ENCODE measurements at regions not wholly inside any gene's neighbourhood (a gene's known extent, or its start where the extent isn't known, plus 50 kb on each side); places are given as distances from the start of the nearest gene placed in this dataset.

DNA sequence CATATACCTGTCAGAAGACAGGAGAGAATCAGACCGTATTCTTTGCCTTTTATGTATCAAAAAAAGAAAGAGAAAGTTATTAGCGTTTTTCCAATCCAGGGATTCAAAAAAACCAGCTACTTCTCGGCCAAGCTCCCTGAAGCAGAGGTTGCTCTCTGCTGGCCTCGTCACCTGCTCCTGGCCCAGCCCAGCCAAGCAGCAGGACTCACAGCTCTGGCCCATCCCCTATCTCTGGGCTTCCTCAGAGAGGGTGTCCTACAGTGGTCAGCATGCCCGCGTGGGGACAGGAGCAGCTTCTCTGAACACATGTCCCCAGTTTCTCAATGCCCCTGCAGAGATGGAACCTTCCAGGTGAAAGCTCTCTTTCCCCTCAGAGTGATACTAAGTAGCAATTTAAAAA, 209.0 kb downstream of the URI1 start:
- Histone ChIP-seq H2AFZ (no peak overlapping the region), H3K4me3 (ENCODE audit: low read depth, low read length) (no peak overlapping the region), H3K27ac (no peak overlapping the region)

GRCh38 chr19:30152510-30153291, 210.7 kb downstream of the URI1 start:
- Histone ChIP-seq H3K9me3 (ENCODE audit: control insufficient read depth, low read length) (no peaks in the 10 kb centered on the region), H2AFZ (no peak overlapping the region), H3K27me3 (ENCODE audit: control insufficient read depth, insufficient read depth, low read length) (no peaks in the 10 kb centered on the region), H3K27ac (no peak overlapping the region), H3K4me3 (ENCODE audit: low read depth, low read length) (no peak overlapping the region), H3K36me3 (ENCODE audit: control insufficient read depth, insufficient read depth, low read length) (no peaks in the 10 kb centered on the region), H3K4me2 (ENCODE audit: low read length) (no peak overlapping the region), H3K4me1 (no peaks in the 10 kb centered on the region), H3K79me2 (no peaks in the 10 kb centered on the region), H3K9ac (no peak overlapping the region)
- TF ChIP-seq CTCF (IDR thresholded peaks at IDR 0.05), result no peak

More for the DNA sequence above, 209.0 kb downstream of the URI1 start:
- Histone ChIP-seq H3K4me2 (ENCODE audit: low read length) (no peak overlapping the region), H3K79me2 (no peaks in the 10 kb centered on the region), H3K27me3 (ENCODE audit: control insufficient read depth, insufficient read depth, low read length) (no peaks in the 10 kb centered on the region), H3K9ac (no peak overlapping the region), H3K9me3 (ENCODE audit: control insufficient read depth, low read length) (no peaks in the 10 kb centered on the region), H3K36me3 (ENCODE audit: control insufficient read depth, insufficient read depth, low read length) (no peaks in the 10 kb centered on the region), H3K4me1 (no peaks in the 10 kb centered on the region)
- TF ChIP-seq CTCF (IDR thresholded peaks at IDR 0.05), result no peak

DNA sequence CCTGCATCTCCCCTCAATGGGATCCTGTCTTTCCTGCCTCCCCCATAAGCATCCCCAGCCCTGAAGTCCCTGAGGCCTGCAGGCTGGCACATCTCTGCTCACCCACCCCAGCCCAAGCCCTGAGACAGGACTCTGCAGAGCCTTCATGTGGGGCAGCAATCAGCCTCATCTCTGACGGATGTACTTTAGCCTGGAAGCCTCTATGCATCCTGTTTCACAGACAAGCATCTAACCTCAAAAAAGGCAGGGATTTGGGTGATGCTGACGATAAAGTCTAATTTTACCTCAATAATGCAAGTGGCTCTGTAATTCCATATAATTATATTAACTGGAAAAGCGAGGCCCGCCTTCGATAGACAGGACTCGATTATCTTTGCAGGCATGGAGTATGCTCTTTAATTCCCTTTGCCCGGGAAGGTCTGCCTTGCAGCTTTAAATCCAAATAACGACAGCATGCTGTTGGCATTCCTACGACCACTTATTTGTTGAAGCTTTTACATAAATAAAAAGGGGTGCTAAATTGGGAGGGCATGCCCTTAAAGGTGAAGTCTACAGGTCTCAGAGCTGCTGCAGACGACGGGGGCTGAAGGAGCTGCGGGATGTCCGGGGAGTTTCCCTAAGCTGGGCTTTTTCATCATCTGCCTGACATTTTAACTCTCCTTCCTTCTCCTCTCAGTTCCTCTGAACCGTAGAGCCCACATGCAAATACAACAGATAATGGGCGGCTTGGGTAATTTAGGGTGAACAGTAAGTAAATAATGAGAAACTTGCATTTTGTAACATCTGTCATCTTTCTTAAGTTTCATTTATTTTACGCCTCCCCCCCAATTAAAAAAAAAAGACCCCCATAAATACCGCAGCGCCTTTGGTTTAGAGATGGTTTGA, 211.5 kb downstream of the URI1 start:
- Histone ChIP-seq H3K4me2 (ENCODE audit: low read length) (no peak overlapping the region), H3K9me3 (ENCODE audit: control insufficient read depth, low read length) (no peaks in the 10 kb centered on the region), H3K9ac (no peak overlapping the region), H3K79me2 (no peaks in the 10 kb centered on the region), H3K4me3 (ENCODE audit: low read depth, low read length) (no peak overlapping the region), H3K36me3 (ENCODE audit: control insufficient read depth, insufficient read depth, low read length) (no peaks in the 10 kb centered on the region), H3K27ac (no peak overlapping the region), H3K27me3 (ENCODE audit: control insufficient read depth, insufficient read depth, low read length) (no peaks in the 10 kb centered on the region), H2AFZ (no peak overlapping the region), H3K4me1 (no peaks in the 10 kb centered on the region)
- TF ChIP-seq CTCF (IDR thresholded peaks at IDR 0.05), result no peak

GRCh38 chr19:30154410-30154809, 212.4 kb downstream of the URI1 start:
- Histone ChIP-seq H3K4me2 (ENCODE audit: low read length) (no peak overlapping the region), H3K79me2 (no peaks in the 10 kb centered on the region)
- TF ChIP-seq CTCF (IDR thresholded peaks at IDR 0.05), result no peak

More at GRCh38 chr19:30154410-30154809, 212.4 kb downstream of the URI1 start:
- no peak overlapping the region for H2AFZ ChIP-seq
- no peaks in the 10 kb centered on the region for H3K27me3 ChIP-seq (ENCODE audit: control insufficient read depth, insufficient read depth, low read length)
- no peaks in the 10 kb centered on the region for H3K4me1 ChIP-seq
- H3K27ac ChIP-seq, result no peak overlapping the region
- H3K36me3 ChIP-seq (ENCODE audit: control insufficient read depth, insufficient read depth, low read length), result no peaks in the 10 kb centered on the region
- H3K9ac ChIP-seq, result no peak overlapping the region
- H3K4me3 ChIP-seq (ENCODE audit: low read depth, low read length), result no peak overlapping the region
- no peaks in the 10 kb centered on the region for H3K9me3 ChIP-seq (ENCODE audit: control insufficient read depth, low read length)

All from parathyroid adenoma (tissue), 2 donors.